Thyroid gland (tissue), 4 donors: ENCODE measurements at regions not wholly inside any gene's neighbourhood (a gene's known extent, or its start where the extent isn't known, plus 50 kb on each side); places are given as distances from the start of the nearest gene placed in this dataset.

ENCODE experiments used
- DNase-seq, 2 donors: peaks; one replicate each; pipeline ENCODE4 v3.0.0-alpha.2; 2019
- H3K27ac ChIP-seq, 3 donors: fragments of 200-600 bp; sonication (generic); 1 replicate in 2 of 3; 2 replicates in 1 of 3; pipeline ENCODE4 v1.5.1; 2016 to 2019; ENCODE audit warnings: mild to moderate bottlenecking in 1 of 3, moderate library complexity in 1 of 3
- H3K27me3 ChIP-seq: fragments of 200-600 bp; sonication (generic); one replicate; pipeline ENCODE4 v1.5.1; 2019
- H3K36me3 ChIP-seq, 2 donors: fragments of 200-600 bp; sonication (generic); one replicate each; pipeline ENCODE4 v1.5.1; 2016 to 2019
- H3K4me1 ChIP-seq, 2 donors: fragments of 200-600 bp; sonication (generic); one replicate each; pipeline ENCODE4 v1.5.1; 2017 to 2019
- H3K4me3 ChIP-seq, 3 donors: fragments of 200-600 bp; sonication (generic); replicated peaks in 1 of 3; 1 replicate in 2 of 3; 2 replicates in 1 of 3; pipeline ENCODE4 v1.5.1; 2016; ENCODE audit warnings: mild to moderate bottlenecking in 1 of 3
- H3K9me3 ChIP-seq: fragments of 200-600 bp; sonication (generic); one replicate; pipeline ENCODE4 v1.5.1; 2017
- POLR2A ChIP-seq, 2 donors: fragments of 450-650 bp; IDR thresholded peaks; one replicate each; pipeline ENCODE4 v1.6.1; 2017; ENCODE audit warnings: antibody characterized with exemption in 2 of 2, mild to moderate bottlenecking in 2 of 2, moderate library complexity in 1 of 2
- WGBS, 2 donors: methylation state at CpG; one replicate each; pipeline ENCODE4 v1.1.5; 2017; 5-methylcytosine and 5-hydroxymethylcytosine counted together
- intact Hi-C: fragments of 100-400 bp; cut with DNase I; formaldehyde crosslinking; loops from one replicate; pipeline ENCODE4 v1.15.1; 2023
- TF ChIP-seq, protein P1 (sequence below), 6 experiments: fragments of 200-600 bp in 3 of 6; fragments of 450-650 bp in 3 of 6; sonication (generic) in 3 of 6; IDR thresholded peaks; one replicate each; pipeline ENCODE4 v1.5.1; 2016 to 2019; ENCODE audit warnings: antibody characterized with exemption in 6 of 6, mild to moderate bottlenecking in 2 of 6, inconsistent platforms in 1 of 6, moderate library complexity in 1 of 6

DNA sequence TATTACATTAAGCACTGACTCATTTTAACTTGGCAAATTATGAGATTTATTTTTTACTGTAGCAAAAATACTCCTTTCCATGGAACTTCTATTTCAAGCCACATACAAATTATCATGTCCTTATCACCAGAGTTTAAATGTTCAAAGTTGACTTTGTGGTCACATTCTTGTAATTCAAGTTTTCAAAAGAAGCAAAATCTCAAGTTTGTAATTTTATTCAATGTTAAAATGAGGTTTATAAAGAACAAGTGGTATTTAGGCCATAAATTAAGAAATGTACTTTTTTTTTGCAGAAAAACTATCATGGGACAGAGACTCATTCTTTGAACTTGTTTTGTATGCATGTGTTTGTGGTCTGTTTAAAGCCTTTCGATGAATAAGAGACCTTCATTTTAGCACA lies 811.5 kb downstream of the TENT5A start:
- Histone ChIP-seq H3K36me3 (no peaks in the 10 kb centered on the region), H3K4me1 (no peaks in the 10 kb centered on the region), H3K27ac (no peak overlapping the region), H3K4me3 (no peak overlapping the region), H3K27me3 (no peaks in the 10 kb centered on the region), H3K9me3 (no peaks in the 10 kb centered on the region)
- intact Hi-C loops, result no loop called here
- WGBS, 2 donors, result 84 to 85% methylated on average over 1 of the region's 1 CpG
- no peak for TF ChIP-seq POLR2A (IDR thresholded peaks at IDR 0.05)
- TF ChIP-seq, protein P1, sequence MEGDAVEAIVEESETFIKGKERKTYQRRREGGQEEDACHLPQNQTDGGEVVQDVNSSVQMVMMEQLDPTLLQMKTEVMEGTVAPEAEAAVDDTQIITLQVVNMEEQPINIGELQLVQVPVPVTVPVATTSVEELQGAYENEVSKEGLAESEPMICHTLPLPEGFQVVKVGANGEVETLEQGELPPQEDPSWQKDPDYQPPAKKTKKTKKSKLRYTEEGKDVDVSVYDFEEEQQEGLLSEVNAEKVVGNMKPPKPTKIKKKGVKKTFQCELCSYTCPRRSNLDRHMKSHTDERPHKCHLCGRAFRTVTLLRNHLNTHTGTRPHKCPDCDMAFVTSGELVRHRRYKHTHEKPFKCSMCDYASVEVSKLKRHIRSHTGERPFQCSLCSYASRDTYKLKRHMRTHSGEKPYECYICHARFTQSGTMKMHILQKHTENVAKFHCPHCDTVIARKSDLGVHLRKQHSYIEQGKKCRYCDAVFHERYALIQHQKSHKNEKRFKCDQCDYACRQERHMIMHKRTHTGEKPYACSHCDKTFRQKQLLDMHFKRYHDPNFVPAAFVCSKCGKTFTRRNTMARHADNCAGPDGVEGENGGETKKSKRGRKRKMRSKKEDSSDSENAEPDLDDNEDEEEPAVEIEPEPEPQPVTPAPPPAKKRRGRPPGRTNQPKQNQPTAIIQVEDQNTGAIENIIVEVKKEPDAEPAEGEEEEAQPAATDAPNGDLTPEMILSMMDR (IDR thresholded peaks at IDR 0.05), result no peak
- no peak for DNase-seq

DNA sequence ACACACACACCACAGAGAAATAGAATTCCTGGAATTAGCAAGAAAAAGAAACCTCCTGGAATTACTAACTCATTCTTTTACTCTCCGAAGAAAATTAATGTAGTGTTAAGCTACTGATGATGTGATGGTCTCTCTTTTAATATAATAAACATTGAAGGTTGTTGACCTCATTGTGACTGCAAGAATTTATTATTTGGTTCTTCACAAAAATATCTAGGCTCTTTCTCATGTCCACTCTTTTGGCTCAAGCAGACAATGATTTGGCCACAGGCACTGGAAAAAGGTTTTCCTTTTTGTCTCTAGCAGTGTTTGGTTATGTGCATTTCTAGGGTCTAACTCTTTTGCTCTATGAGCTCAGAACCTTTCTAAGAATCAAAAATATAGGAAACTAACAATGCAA lies 811.9 kb downstream of the TENT5A start:
- Histone ChIP-seq H3K27ac (no peak overlapping the region), H3K9me3 (no peaks in the 10 kb centered on the region), H3K27me3 (no peaks in the 10 kb centered on the region), H3K4me3 (no peak overlapping the region), H3K36me3 (no peaks in the 10 kb centered on the region), H3K4me1 (no peaks in the 10 kb centered on the region)
- WGBS, 2 donors, result 60 to 76% methylated on average over 1 of the region's 1 CpG
- intact Hi-C loops, result no loop called here
- no peak for DNase-seq
- TF ChIP-seq, protein P1 (IDR thresholded peaks at IDR 0.05), result no peak
- TF ChIP-seq POLR2A (IDR thresholded peaks at IDR 0.05), result no peak

DNA sequence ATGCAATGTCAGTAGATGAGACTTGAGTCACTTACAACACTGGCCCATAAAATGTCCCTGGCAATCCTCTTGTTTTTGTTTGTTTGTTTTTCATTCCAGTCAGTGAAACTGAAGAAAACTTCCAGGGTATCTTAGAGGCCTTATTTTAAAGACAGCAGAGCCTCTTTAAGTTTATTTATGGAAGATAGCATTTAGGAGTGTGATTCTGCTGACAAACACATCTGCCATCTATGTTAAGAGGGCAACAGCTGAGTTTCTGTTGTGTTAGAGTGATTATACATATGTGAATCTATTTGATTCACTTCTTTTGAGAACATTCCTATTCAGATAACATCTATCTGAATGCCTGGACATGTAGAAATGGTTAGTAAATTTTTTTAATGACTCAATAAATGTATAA lies 812.6 kb downstream of the TENT5A start:
- TF ChIP-seq POLR2A (IDR thresholded peaks at IDR 0.05), result no peak
- TF ChIP-seq, protein P1 (IDR thresholded peaks at IDR 0.05), result no peak
- no peaks in the 10 kb centered on the region for H3K4me1 ChIP-seq
- H3K27me3 ChIP-seq, result no peaks in the 10 kb centered on the region
- H3K4me3 ChIP-seq, result no peak overlapping the region
- no peaks in the 10 kb centered on the region for H3K9me3 ChIP-seq
- no peaks in the 10 kb centered on the region for H3K36me3 ChIP-seq
- DNase-seq, result no peak
- intact Hi-C loops, result no loop called here
- no peak overlapping the region for H3K27ac ChIP-seq

DNA sequence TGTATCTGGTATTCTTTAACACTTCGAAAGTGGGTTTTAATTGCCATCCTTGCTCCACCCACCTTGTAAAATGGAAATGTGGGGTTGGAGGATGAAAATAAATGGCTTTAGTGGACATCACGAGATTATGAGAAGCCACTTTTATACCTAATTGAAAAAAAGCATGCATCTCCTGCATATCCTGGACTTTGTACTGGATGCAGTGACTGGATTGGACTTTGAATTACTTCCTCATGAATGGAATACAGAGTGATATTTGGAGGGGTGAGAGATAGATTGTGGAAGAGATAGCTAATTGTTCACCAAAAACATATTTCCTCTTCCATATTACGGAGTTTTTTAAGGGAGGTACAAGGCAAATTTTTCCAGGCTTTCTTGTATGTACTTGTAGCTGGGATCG lies 813.0 kb downstream of the TENT5A start:
- Histone ChIP-seq H3K36me3 (no peaks in the 10 kb centered on the region), H3K27me3 (no peaks in the 10 kb centered on the region), H3K27ac (no peak overlapping the region), H3K9me3 (no peaks in the 10 kb centered on the region), H3K4me1 (no peaks in the 10 kb centered on the region), H3K4me3 (no peak overlapping the region)
- intact Hi-C loops, result no loop called here
- DNase-seq, result no peak
- 77 to 81% methylated on average over 4 of the region's 4 CpGs for WGBS, 2 donors
- TF ChIP-seq POLR2A (IDR thresholded peaks at IDR 0.05), result no peak
- TF ChIP-seq, protein P1 (IDR thresholded peaks at IDR 0.05), result no peak

DNA sequence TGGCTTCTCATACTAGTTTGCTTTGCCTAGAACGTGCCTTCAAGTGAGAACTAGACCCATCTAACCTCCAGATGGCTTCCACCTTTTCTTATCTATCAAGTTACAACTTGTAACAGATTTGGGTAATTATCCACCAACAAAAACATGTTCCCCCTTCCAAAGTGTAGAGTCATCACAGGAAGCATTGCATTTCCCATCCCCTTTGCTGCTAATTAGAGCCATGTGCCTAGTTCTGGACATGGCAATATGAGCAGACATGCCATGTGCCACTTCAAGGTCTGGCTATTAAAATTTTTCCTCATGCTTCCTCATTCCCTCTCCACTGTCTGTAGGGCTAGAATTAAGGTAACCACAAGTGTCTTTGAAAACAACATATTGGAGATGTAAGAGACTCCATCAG lies 814.4 kb downstream of the TENT5A start:
- DNase-seq, result no peak
- intact Hi-C loops, result no loop called here
- no peaks in the 10 kb centered on the region for H3K27me3 ChIP-seq
- H3K4me1 ChIP-seq, result no peaks in the 10 kb centered on the region
- H3K4me3 ChIP-seq, result no peak overlapping the region
- no peak overlapping the region for H3K27ac ChIP-seq
- WGBS, 2 donors, result 55 to 60% methylated on average over 1 of the region's 1 CpG
- no peaks in the 10 kb centered on the region for H3K36me3 ChIP-seq
- H3K9me3 ChIP-seq, result no peaks in the 10 kb centered on the region
- no peak for TF ChIP-seq POLR2A (IDR thresholded peaks at IDR 0.05)
- TF ChIP-seq, protein P1 (IDR thresholded peaks at IDR 0.05), result no peak
